Stimulated activated CD4-positive, alpha-beta T cell treated with anti-CD3 and anti-CD28 coated beads, Interleukin-2, amount 100 ng/mL, for 24 hours (primary cell): ENCODE measurements at regions not wholly inside any gene's neighbourhood (a gene's known extent, or its start where the extent isn't known, plus 50 kb on each side); places are given as distances from the start of the nearest gene placed in this dataset.

Experiments used
- DNase-seq, 2 donors: peaks; one replicate each; pipeline ENCODE4 v3.0.0-alpha.2; 2020

DNA sequence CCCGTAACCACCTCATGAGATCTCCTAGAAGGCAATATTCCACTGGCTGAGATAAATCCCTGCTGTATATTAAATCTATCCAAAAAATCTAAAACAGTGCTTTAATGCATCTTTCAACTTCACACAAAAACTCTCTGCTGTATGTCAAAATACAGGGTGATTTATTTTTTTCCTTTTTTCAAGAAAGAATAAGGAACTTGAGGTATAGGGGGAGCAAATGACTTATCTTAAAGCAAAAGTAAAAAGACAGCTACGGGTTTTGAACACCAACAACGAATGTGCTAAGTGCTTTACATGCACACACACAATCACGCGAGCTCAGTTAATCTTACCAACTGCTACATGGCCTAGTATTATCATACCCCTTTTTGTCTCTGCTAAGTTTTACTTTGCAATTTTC is 168.9 kb upstream of the PHF14 start:
- DNase-seq, result no peak

DNA sequence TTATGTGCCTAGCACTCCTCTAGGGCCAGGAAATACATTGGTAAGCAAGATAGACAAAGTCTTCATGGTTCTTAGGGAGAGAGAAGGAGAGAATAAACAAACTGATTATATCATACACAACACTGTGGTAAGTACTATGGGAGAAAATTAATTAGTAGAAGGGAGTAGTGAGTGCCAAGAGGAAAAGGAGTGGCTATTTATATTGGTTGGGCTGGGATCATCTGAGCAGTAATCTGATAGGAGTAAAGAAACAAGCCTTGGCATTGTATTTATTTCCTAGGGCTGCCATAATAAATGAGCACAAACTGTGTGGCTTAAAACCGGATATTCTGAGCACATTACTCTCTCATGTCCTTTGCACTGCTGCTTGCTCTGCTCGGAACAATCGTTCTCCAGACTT is 158.1 kb upstream of the PHF14 start:
- DNase-seq, result no peak

DNA sequence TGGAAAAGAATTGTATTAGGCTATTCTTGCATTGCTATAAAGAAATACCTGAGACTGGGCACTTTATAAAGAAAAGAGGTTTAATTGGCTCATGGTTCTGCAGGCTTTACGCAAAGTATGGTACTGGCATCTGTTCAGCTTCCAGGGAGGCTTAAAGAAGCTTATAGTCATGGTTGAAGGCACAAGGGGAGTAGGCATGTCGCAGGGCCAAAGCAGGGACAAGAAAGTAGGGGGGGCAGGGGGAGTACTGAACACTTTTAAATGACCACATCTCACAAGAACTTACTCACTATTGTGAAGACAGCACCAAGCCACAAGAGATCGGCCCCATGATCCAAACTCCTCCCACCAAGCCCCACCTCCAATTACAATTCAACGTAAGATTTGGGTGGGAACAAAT is 152.5 kb upstream of the PHF14 start:
- no peak for DNase-seq

DNA sequence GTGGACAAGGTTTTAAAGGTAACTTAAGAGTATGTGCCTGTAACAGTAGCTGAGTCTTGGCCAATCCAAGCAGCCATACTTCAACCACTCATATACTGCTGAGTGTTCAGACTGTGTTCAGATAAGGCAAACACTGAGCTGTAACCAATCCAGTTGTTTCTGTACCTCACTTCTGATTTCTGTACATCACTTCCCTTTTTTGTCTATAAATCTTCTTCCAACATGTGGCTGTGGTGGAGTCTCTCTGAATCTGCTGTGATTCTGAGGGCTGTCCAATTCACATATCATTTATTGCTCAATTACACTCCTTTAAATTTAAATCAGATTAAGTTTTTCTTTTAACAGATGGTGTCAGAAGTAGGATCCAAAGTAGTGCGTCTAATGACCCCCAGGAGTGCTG is 149.5 kb upstream of the PHF14 start:
- no peak for DNase-seq

DNA sequence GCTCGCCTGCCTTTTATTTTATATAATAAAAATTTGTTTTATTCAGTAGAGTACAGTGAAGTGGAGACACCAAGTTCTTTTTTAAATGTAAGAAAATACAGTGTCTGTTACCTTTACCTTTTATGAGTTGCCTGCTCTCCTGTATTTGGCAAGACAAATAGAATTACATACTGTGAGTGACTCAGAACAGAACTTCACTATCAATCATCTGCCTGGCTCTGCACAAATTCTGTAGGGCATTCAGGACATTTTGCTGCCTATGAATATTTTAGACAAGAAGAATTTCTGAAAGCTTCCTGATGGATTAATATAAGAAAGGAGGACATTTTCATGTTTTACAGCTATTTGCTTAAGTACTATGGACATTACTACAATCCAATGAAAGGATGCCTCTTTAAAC is 135.4 kb upstream of the PHF14 start:
- no peak for DNase-seq

DNA sequence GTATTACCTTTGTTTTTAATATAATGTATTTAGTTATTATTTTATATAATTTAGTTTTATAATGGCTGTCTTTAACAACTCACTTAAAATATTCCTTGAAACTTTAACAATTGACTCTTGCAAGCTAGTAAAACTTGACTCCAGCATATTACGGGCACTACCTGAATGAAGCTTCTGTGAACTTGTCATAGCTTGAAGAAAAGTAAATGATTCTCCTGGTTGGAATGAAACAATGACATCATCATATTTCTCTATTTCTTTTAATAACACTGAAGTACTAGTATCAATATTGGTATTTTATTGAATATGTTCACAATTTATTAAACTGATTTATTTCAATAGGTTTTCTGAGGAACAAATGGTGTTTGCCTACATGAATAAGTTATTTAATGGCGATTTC is 128.4 kb upstream of the PHF14 start:
- DNase-seq, result no peak

DNA sequence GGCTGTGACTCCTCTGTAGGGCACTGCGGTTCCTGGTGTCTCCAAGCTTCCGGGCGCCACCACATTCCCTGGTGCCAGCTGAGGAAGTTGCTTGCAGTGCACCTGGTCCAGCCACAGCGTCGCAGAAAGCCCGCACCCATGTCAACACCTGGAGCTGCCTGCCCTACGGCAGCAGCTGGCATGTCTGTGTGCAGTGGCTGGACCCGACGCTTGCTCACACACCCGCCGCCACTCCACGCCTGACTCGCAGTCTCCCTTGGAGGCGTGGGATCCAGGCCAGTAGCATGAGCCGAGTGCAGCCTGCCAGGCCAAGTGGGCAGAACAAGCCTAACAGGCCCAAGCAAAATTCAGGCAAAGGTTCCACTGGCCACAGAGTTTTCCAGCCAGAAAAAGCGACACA is 118.1 kb upstream of the PHF14 start:
- DNase-seq, result no peak

DNA sequence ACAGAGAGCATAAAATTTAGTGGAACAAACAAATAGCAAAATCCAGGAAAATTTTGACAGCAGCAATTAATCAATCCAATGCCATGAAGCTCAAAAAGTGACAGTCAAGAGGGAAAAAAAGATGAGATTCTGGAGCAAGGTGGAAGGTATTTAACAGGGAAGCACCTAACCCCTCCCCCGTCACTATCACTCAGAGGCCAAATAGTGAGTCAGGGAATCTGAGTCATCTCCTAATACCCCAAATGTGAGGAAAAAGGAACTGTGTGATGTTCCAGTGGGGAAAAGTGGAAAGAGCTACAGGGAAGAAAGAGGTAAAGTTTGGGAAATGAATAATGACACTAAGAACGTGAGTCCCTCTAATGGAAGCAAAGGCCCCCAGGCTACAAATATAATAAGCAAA is 113.2 kb upstream of the PHF14 start:
- no peak for DNase-seq

DNA sequence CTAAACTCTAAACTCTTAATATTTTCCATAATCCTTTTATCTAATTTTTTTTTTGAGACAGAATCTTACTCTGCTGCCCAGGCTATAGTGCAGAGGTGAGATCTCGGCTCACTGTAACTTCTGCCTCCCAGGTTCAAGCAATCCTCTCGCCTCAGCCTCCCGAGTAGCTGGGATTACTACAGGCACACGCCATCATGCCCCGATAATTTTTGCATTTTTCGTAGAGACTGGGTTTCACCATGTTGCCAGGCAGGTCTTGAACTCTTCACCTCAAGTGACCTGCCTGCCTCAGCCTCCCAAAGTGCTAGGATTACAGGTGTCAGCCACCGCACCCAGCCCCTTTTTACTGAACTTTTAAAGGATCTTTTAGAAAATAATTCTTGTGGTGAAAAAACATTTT is 110.2 kb upstream of the PHF14 start:
- DNase-seq, result no peak

DNA sequence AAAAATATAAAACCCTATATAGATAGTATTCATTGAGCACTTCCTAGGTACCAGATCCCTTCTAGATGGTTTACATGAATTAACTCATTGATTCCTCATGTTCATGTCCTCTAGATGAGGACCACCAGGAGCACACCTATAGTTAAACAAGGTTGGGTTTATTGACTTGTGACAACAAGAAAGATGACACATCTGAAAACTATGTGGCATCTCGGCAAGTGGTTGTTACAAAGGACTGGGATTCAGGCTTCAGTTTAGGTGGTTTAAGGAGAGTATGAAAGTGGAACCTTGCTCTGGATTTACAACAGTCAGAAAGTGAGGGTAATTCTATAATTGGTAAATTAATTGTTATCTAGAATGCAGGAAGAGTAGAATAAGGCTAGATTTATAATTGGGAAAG is 99.0 kb upstream of the PHF14 start:
- DNase-seq, result no peak

DNA sequence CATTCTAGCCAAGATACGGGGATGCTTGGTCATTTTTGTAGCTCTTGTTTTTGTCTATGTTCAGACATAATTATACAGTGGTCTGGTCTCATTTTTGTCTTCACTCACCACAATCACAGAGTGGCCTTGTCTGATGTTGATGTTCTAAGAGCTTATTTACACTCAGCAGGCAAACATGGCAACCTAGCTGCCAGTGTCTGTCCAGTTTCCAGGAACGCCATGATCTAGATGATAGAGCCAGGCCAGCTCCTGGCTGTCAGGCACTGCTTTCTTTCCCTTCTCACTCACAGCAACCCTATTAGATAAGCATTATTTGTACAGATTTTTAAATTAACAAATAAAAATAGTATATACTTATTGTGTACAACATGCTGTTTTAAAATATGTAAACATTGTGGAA is 98.6 kb upstream of the PHF14 start:
- DNase-seq, result no peak

DNA sequence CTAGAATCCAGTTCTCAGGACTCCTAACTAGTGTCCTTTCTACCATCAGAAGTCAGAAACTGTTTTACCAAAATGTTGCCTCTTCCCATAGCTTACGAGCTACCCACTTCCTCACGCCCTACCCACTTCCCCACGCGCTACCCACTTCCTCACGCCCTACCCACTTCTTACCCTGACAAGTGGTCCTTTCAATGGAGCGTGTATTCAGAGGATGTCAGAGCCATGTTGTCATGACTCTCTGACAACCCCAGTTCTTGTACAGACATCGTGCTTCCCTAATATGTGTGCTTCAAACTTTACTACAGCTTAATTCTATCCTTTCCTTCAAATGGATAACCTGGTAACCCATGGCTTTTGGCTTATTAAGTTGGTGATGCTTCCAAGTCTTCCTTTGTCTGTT is 84.8 kb upstream of the PHF14 start:
- DNase-seq, result no peak

DNA sequence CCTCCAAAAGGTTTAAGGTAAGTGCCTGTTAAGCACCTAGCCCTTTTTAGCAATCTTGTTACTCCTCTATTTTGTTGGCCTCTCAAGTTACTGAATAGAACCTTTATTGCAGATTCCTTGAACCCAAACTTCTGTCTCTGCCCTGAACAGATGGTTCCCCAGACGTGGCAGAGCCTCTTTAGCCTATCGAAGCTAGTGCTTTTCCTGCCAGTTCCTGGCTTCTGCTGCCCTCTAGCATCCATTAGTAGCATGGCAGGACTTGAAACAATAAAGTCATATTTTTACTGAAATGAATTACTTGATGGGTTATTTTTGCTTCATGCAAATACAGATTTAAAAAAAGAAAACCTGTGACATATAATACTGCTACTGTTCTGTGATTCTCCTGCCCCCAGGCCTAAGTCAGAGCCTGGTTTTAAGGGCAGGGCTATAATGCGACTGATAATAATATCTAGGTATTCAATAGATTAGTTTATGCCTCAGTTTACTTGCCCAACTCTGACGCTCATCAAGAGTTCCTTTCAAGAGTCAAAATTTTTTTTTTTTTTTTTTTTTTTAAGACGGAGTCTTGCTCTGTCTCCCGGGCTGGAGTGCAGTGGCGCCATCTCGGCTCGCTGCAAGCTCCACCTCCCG is 84.3 kb upstream of the PHF14 start:
- peak; percentile 30 to 31 for DNase-seq

DNA sequence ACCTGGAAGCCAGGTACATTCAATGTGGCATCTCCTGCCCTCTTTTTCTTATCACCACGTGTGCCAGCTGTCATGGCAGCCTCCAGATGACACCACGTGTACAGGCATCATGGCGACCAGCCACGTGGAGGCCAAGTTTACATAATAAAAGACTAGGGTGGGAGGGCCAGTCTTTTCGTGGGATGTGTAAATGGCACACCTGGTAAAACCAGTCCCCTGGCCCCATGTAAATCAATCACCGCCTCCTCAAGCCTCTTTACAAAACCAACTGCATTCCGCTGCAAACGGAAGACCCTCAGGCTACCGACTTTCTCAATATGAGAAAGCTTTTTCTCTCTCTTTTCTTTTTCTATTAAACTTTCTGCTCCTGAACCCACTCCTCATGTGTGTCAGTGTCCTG is 65.1 kb upstream of the PHF14 start:
- DNase-seq, result no peak

DNA sequence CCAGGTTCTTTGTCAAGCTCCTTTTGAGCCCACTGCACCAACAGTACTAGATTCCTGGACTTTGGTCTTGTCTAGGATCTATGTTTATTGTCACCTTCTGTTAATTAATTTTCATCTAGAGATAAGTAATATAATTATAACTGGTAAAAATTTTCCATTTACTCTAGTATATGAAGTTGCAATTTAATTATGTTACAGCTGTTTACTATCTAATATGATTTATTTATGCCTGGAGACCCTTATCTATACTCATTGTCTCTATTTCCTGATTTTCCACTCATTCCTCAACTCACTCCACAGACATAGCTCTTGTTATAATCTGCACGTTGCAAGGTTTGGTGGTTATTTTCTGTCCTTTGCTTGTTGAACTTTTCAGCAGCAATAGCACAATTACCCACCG is 63.2 kb upstream of the PHF14 start:
- DNase-seq, result no peak

DNA sequence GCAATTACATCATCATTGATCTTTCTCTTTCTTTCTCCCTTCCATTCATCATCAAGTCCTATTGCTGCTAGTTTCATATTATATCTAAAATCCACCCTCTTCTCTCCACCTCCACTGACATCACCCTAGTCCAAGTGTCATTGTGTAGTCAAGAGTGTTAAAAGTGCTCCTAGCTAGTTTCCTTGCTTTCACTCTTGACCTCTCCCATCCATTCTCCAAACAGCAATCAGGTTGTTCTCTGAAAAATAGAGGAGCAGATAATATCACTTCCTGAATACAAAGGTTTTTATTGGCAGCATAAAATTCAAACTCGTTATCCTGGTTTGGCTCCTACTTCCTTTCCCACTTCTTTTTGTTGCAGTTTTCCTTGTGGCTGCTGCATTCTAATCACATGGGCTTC is 61.6 kb upstream of the PHF14 start:
- no peak for DNase-seq

DNA sequence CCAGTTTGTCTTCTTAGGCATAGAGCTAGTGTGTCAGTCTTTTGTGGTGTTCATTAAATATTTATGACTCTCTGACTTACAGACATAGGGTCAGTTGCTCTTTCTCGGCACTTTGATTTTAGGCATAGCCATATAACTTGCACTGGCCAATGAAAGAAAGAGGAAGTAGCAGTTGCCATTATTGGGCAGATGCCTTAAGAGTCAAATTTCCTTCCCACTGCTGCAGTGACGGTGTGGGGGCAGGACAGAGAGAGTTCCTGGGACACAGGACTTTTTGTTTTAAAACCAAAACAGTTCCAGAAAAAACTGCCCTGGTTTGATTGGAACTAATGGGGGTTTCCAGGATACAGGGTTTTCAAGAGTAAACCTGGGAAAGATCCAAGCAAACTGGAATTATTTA is 60.2 kb upstream of the PHF14 start:
- DNase-seq, result no peak

DNA sequence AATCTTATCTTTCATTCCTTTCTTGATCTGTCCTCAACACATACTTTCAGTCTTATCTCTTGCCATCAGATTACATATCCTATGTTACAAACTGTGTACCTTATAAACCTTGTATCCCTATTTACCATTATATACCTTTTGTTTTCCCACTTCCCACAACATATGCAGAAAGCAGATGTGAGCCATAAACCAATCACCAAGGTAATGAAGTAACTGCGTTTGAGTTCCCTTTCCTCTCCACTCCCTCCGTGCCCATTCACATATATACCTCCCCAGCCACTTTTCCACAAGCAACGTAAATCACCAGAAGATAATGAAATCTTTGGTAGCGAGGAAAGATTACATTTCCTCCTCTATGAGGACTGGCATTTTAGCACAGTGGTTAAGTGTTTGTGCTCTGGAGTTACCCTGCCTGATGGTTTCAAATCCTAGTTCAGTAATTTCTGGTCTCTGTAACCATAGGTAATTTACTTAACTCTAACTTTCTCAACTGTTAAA is 55.5 kb upstream of the PHF14 start:
- no peak for DNase-seq

DNA sequence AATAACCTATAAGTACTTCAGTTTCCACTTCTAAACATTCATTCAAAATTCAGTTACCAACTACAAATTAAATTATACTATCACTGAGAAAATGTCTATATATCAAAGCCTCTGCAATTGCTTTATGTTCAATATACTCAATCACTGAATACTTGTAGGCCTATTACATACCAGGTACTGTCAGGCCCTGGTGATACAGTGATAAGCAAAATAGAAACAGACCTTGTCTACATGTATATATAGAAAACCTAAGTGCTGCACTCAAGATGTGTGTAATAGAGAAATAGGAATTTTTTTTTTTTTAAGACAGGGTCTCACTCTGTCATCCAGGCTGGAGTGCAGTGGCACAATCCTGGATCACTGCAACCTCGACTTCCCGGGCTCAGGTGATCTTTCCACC is 53.7 kb upstream of the PHF14 start:
- DNase-seq, result no peak
